ENCODE measurements at regions not wholly inside any gene's neighbourhood (a gene's known extent, or its start where the extent isn't known, plus 50 kb on each side); places are given as distances from the start of the nearest gene placed in this dataset.

GRCh38 chr13:50459046-50459445 lies 384.4 kb downstream of the DLEU7 start:
- no peaks in the 10 kb centered on the region for H3K36me3 ChIP-seq
- TF ChIP-seq CTCF (IDR thresholded peaks at IDR 0.05) = no peak
- peaks cover 7 to 9% of the 10 kb centered on the region in 2 experiments for H3K4me1 ChIP-seq (ENCODE audit: control insufficient read depth in 1 of 2, insufficient read depth in 1 of 2, low read depth in 1 of 2, low read length in 1 of 2)
- H3K4me3 ChIP-seq (ENCODE audit: low read depth in 1 of 2, low read length in 1 of 2) = no peak overlapping the region
- H3K27ac ChIP-seq = no peak overlapping the region
- H3K9me3 ChIP-seq = no peaks in the 10 kb centered on the region
- H3K27me3 ChIP-seq = no peaks in the 10 kb centered on the region

GRCh38 chr13:50459658-50460057 lies 383.8 kb downstream of the DLEU7 start:
- no peak for TF ChIP-seq CTCF (IDR thresholded peaks at IDR 0.05)
- H3K27ac ChIP-seq = no peak overlapping the region
- H3K27me3 ChIP-seq = no peaks in the 10 kb centered on the region
- no peak overlapping the region for H3K4me3 ChIP-seq (ENCODE audit: low read depth in 1 of 2, low read length in 1 of 2)
- H3K9me3 ChIP-seq = no peaks in the 10 kb centered on the region
- no peaks in the 10 kb centered on the region for H3K36me3 ChIP-seq
- H3K4me1 ChIP-seq (ENCODE audit: control insufficient read depth in 1 of 2, insufficient read depth in 1 of 2, low read depth in 1 of 2, low read length in 1 of 2) = peaks cover 7 to 9% of the 10 kb centered on the region in 2 experiments

- no peak overlapping the region for H3K27ac ChIP-seq
- no peaks in the 10 kb centered on the region for H3K27me3 ChIP-seq
- H3K9me3 ChIP-seq = no peaks in the 10 kb centered on the region
- H3K4me1 ChIP-seq (ENCODE audit: control insufficient read depth in 1 of 2, insufficient read depth in 1 of 2, low read depth in 1 of 2, low read length in 1 of 2) = peaks cover 7 to 9% of the 10 kb centered on the region in 2 experiments
- no peaks in the 10 kb centered on the region for H3K36me3 ChIP-seq
- no peak for TF ChIP-seq CTCF (IDR thresholded peaks at IDR 0.05)
- H3K4me3 ChIP-seq (ENCODE audit: low read depth in 1 of 2, low read length in 1 of 2) = no peak overlapping the region
Observed at GRCh38 chr13:50460358-50460757, 383.1 kb downstream of the DLEU7 start.

- no peak for TF ChIP-seq CTCF (IDR thresholded peaks at IDR 0.05)
- H3K27ac ChIP-seq = no peak overlapping the region
- peaks cover 7 to 9% of the 10 kb centered on the region in 2 experiments for H3K4me1 ChIP-seq (ENCODE audit: control insufficient read depth in 1 of 2, insufficient read depth in 1 of 2, low read depth in 1 of 2, low read length in 1 of 2)
- H3K9me3 ChIP-seq = no peaks in the 10 kb centered on the region
- H3K36me3 ChIP-seq = no peaks in the 10 kb centered on the region
- H3K27me3 ChIP-seq = no peaks in the 10 kb centered on the region
- H3K4me3 ChIP-seq (ENCODE audit: low read depth in 1 of 2, low read length in 1 of 2) = no peak overlapping the region
Observed at GRCh38 chr13:50461189-50461588, 382.3 kb downstream of the DLEU7 start.

- Histone ChIP-seq H3K9me3 (no peaks in the 10 kb centered on the region), H3K4me3 (ENCODE audit: low read depth in 1 of 2, low read length in 1 of 2) (no peak overlapping the region), H3K27ac (no peak overlapping the region), H3K4me1 (ENCODE audit: control insufficient read depth in 1 of 2, insufficient read depth in 1 of 2, low read depth in 1 of 2, low read length in 1 of 2) (no peaks in the 10 kb centered on the region), H3K36me3 (no peaks in the 10 kb centered on the region), H3K27me3 (no peaks in the 10 kb centered on the region)
- no peak for TF ChIP-seq CTCF (IDR thresholded peaks at IDR 0.05)
Observed at GRCh38 chr13:50463719-50464118, 379.8 kb downstream of the DLEU7 start.
